Omental fat pad (tissue), 3 donors: ENCODE measurements at regions not wholly inside any gene's neighbourhood (a gene's known extent, or its start where the extent isn't known, plus 50 kb on each side); places are given as distances from the start of the nearest gene placed in this dataset.

Experiments used
- ATAC-seq: fragments of 150-250 bp; one replicate; pipeline ENCODE4 v1.9.1; 2016; ENCODE audit warnings: mild to moderate bottlenecking, moderate library complexity; ENCODE audit not compliant: low FRiP score
- DNase-seq: peaks from one replicate; pipeline ENCODE4 v3.0.0-alpha.2; 2019; ENCODE audit warnings: low spot score
- TF ChIP-seq, protein P1 (sequence below), 3 donors: fragments of 450-650 bp; IDR thresholded peaks; one replicate each; pipeline ENCODE4 v1.5.1; 2016 to 2017; ENCODE audit warnings: antibody characterized with exemption in 3 of 3, mild to moderate bottlenecking in 3 of 3, moderate library complexity in 2 of 3

DNA sequence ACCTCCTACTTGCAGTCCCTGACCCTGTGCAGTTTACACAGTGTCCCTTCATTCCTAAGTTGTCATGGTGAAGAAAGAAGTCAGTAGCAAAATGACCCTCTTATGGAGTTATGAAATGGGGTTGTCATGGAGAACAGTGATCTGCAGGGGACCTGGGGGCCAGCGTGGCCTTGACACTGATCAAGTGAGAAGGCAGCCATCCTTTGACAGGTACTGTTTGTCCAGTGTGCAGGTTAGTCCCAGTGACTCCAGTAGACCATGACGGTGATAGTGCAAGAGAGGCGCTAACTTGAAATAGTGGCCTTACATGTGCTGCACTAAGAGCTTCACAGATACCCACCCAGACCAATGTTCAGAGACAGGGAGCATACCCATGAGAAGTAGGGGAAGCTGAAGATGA is 87.9 kb downstream of the IL12A start:
- TF ChIP-seq, protein P1, sequence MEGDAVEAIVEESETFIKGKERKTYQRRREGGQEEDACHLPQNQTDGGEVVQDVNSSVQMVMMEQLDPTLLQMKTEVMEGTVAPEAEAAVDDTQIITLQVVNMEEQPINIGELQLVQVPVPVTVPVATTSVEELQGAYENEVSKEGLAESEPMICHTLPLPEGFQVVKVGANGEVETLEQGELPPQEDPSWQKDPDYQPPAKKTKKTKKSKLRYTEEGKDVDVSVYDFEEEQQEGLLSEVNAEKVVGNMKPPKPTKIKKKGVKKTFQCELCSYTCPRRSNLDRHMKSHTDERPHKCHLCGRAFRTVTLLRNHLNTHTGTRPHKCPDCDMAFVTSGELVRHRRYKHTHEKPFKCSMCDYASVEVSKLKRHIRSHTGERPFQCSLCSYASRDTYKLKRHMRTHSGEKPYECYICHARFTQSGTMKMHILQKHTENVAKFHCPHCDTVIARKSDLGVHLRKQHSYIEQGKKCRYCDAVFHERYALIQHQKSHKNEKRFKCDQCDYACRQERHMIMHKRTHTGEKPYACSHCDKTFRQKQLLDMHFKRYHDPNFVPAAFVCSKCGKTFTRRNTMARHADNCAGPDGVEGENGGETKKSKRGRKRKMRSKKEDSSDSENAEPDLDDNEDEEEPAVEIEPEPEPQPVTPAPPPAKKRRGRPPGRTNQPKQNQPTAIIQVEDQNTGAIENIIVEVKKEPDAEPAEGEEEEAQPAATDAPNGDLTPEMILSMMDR (IDR thresholded peaks at IDR 0.05), result no peak
- no peak for DNase-seq

DNA sequence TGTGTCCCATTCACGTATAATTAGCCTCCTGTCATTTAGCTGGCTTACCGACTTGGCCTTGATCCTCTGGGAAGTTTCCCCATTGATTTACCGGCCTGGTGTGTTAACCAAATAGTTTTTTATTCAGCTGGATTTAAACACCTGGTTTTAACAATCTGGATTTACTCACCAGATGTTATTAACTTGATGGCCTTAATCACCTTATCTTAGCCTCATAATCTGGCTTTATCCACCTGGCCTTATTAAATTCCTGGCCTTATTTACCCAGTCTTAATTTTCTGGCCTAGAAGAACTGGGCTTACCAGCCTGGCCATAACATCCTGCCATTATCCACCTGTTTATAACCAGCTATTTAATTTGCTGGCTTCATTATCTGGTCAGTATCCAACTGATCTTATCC is 89.9 kb downstream of the IL12A start:
- TF ChIP-seq, protein P1 (IDR thresholded peaks at IDR 0.05), result no peak
- ATAC-seq (no peak), DNase-seq (no peak)

More for the DNA sequence above, 87.9 kb downstream of the IL12A start:
- no peak for ATAC-seq

DNA sequence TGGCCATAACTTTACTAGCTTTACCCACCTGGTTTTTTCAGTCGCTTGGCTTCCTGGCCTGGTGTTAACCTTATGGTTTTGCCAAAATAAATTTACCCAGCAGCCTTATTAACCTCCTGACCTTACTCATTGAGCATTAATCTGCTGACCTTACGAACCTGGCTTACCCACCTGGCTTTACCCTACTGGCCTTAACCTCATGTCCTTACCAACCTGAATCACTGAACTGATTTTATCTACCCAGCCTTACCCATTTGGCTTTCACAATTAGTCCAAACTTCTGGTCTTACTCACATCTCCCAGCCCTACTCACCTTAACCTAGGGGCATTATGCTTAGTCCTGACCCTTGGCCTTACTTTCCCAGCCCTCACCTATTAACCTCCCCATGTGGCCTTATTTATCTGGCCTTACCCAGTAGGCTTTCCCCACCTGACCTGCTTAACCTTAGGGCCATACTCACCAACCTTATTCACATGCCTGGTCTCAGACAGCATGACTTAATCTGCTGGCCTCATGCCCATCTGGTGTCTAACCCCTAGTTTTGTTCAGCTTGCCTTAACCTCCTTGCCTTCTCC is 93.4 kb downstream of the IL12A start:
- ATAC-seq, result no peak
- no peak for DNase-seq
- TF ChIP-seq, protein P1 (IDR thresholded peaks at IDR 0.05), result no peak

DNA sequence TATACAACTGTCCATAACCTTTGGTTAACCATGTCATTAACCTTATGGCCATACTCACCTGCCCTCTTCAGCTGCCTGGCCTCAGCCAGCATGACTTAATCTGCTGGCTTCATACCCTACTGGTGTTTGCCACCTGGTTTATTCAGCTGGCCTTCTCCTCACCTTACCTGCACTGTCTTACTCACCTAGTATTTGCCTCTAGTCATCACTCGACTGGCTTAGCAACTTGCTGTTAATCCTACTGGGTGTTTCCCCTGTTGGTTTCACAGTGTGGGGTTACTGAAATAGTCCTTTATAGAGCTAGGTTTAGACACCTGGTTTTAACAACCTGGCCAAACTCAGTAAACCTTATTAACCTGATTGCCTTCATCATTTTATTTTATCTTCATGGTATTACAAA is 96.4 kb downstream of the IL12A start:
- TF ChIP-seq, protein P1 (IDR thresholded peaks at IDR 0.05), result no peak
- ATAC-seq (no peak), DNase-seq (no peak)

DNA sequence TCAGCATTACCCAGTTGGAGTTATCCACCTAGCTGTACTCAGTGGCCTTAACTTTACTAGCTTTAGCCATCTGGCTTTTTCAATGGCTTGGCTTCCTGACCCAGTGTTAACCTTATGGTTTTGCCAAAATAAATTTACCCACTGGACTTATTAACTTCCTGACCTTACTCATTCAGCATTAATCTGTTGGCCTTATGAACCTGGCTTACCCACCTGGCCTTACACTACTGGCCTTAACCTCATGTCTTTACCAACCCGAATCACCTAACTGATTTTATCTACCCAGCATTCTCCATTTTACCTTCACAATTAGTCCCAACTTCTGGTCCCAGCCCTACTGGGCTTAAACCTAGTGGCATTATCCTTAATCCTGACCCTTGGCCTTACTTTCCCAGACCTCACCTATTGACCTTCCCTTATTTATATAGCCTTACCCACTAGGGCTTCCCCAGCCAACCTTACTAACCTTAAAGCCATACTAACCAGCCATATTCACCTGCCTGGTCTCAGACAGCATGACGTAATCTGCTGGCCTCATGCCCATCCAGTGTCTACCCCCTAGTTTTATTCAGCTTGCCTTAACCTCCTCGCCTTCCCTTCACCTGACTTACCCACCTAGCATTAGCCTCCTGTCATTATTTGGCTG is 100.0 kb downstream of the IL12A start:
- no peak for ATAC-seq
- TF ChIP-seq, protein P1 (IDR thresholded peaks at IDR 0.05), result no peak
- no peak for DNase-seq

DNA sequence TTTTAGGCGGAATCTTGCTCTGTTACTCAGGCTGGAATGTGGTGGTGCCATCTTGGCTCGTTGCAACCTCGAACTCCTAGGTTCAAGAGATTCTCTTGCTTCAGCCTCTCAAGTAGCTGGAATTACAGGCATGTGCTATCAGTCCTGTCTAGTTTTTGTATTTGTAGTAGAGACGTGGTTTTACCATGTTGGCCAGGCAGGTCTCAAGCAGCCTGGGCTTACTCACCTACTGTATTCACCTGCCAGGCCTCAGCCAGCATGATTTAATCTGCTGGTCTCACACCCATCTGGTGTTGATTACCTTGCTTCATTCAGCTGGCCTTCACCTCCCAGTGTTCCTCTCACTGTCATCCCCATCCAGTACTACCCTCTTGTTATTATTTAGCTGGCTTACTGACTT is 102.0 kb downstream of the IL12A start:
- no peak for DNase-seq
- no peak for ATAC-seq
- TF ChIP-seq, protein P1 (IDR thresholded peaks at IDR 0.05), result no peak

DNA sequence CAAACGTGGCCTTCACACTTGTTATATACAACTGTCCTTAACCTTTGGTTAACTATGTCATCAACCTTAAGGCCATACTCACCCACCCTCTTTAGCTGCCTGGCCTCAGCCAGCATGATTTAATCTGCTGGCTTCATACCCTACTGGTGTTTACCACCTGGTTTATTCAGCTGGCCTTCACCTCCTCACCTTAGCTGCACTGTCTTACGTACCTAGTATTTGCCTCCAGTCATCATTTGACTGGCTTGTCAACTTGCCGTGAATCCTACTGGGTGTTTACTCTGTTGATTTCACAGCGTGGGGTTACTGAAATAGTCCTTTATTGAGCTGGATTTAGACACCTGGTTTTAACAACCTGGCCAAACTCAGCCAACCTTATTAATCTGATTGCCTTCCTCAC is 102.8 kb downstream of the IL12A start:
- TF ChIP-seq, protein P1 (IDR thresholded peaks at IDR 0.05), result no peak
- DNase-seq, result no peak
- no peak for ATAC-seq
